K562 (cell line): ENCODE measurements at regions not wholly inside any gene's neighbourhood (a gene's known extent, or its start where the extent isn't known, plus 50 kb on each side); places are given as distances from the start of the nearest gene placed in this dataset.

Experiments
- ATF1 ChIP-seq, 2 experiments: fragments of 450-650 bp in 1 of 2; IDR thresholded peaks; 2 replicates each; pipeline ENCODE4 v1.6.1; 2016; ENCODE audit warnings: missing compliant biosample characterization in 1 of 2, missing genetic modification characterization in 1 of 2
- CREB3L1 ChIP-seq: fragments of 450-650 bp; IDR thresholded peaks from 2 replicates; pipeline ENCODE4 v1.6.1; 2014; ENCODE audit warnings: low read depth, mild to moderate bottlenecking, moderate library complexity, borderline replicate concordance
- HDGF ChIP-seq: fragments of 450-650 bp; IDR thresholded peaks from 2 replicates; pipeline ENCODE4 v1.6.1; 2016
- MTA1 ChIP-seq: fragments of 450-650 bp; IDR thresholded peaks from 2 replicates; pipeline ENCODE4 v1.6.1; 2017; ENCODE audit warnings: borderline replicate concordance
- NCOA1 ChIP-seq: fragments of 450-650 bp; IDR thresholded peaks from 2 replicates; pipeline ENCODE4 v1.6.1; 2016; ENCODE audit warnings: low read depth
- SIN3A ChIP-seq, 2 experiments: fragments of 150-350 bp in 1 of 2; IDR thresholded peaks; 2 replicates each; pipeline ENCODE4 v1.6.1; 2011 to 2016; ENCODE audit warnings: borderline replicate concordance in 2 of 2, low read depth in 2 of 2, low read length in 2 of 2, mild to moderate bottlenecking in 2 of 2, moderate library complexity in 2 of 2; ENCODE audit not compliant: control insufficient read depth in 1 of 2
- TFAM ChIP-seq: fragments of 250-450 bp; sonication (Bioruptor Pico); conservative IDR thresholded peaks from 2 replicates; pipeline ENCODE4 v1.5.0; 2021; ENCODE audit warnings: mild to moderate bottlenecking, moderate library complexity
- ZNF274 ChIP-seq: IDR thresholded peaks from 2 replicates; pipeline ENCODE4 v1.6.1; 2011; ENCODE audit warnings: low read depth, mild to moderate bottlenecking, low read length, moderate library complexity, borderline replicate concordance
- ZNF384 ChIP-seq: IDR thresholded peaks from 2 replicates; pipeline ENCODE4 v1.6.1; 2012; ENCODE audit warnings: low read depth, low read length, improper control_type of control experiment
- ZNF707 ChIP-seq: fragments of 250-450 bp; sonication (Bioruptor Pico); conservative IDR thresholded peaks from 2 replicates; pipeline ENCODE4 v1.8.0; 2022; ENCODE audit warnings: inconsistent platforms, mild to moderate bottlenecking, moderate library complexity
- TF ChIP-seq, protein P1 (sequence below), 3 experiments: IDR thresholded peaks in 2 of 3; conservative IDR thresholded peaks in 1 of 3; 2 replicates each; pipeline ENCODE4 v1.5.1; 2011 to 2012; ENCODE audit warnings: low read length in 3 of 3, mild to moderate bottlenecking in 3 of 3, control low read depth in 2 of 3, improper control_type of control experiment in 1 of 3, inconsistent platforms in 1 of 3, low read depth in 1 of 3, mixed read lengths in 1 of 3, moderate library complexity in 1 of 3; ENCODE audit not compliant: insufficient read depth in 2 of 3
- TF ChIP-seq, protein P2 (sequence below), 2 experiments: fragments of 450-650 bp; IDR thresholded peaks; 2 replicates each; pipeline ENCODE4 v1.6.1; 2018; ENCODE audit warnings: mild to moderate bottlenecking in 2 of 2, low read depth in 1 of 2; ENCODE audit not compliant: partially characterized antibody in 2 of 2
- TF ChIP-seq, protein P3 (sequence below), 2 experiments: fragments of 450-650 bp in 1 of 2; sonication (generic) in 1 of 2; formaldehyde crosslinking; conservative IDR thresholded peaks; 2 replicates each; pipeline versions ENCODE4 v1.4.0 to v1.8.1; 2020 to 2022; ENCODE audit warnings: mild to moderate bottlenecking in 1 of 2, missing genetic modification reagents in 1 of 2

- TF ChIP-seq TFAM (CRISPR knock-in tag) = no peak
- TF ChIP-seq HDGF = no peak
- TF ChIP-seq, protein P1, sequence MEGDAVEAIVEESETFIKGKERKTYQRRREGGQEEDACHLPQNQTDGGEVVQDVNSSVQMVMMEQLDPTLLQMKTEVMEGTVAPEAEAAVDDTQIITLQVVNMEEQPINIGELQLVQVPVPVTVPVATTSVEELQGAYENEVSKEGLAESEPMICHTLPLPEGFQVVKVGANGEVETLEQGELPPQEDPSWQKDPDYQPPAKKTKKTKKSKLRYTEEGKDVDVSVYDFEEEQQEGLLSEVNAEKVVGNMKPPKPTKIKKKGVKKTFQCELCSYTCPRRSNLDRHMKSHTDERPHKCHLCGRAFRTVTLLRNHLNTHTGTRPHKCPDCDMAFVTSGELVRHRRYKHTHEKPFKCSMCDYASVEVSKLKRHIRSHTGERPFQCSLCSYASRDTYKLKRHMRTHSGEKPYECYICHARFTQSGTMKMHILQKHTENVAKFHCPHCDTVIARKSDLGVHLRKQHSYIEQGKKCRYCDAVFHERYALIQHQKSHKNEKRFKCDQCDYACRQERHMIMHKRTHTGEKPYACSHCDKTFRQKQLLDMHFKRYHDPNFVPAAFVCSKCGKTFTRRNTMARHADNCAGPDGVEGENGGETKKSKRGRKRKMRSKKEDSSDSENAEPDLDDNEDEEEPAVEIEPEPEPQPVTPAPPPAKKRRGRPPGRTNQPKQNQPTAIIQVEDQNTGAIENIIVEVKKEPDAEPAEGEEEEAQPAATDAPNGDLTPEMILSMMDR (IDR thresholded peaks at IDR 0.05 in 2 of 3, conservative IDR thresholded peaks at IDR 0.05 in 1 of 3; ENCODE audit: insufficient read depth in 2 of 3, low read depth in 1 of 3, low read length in 3 of 3) = no peak
- no peak for TF ChIP-seq CREB3L1
- TF ChIP-seq, protein P2, sequence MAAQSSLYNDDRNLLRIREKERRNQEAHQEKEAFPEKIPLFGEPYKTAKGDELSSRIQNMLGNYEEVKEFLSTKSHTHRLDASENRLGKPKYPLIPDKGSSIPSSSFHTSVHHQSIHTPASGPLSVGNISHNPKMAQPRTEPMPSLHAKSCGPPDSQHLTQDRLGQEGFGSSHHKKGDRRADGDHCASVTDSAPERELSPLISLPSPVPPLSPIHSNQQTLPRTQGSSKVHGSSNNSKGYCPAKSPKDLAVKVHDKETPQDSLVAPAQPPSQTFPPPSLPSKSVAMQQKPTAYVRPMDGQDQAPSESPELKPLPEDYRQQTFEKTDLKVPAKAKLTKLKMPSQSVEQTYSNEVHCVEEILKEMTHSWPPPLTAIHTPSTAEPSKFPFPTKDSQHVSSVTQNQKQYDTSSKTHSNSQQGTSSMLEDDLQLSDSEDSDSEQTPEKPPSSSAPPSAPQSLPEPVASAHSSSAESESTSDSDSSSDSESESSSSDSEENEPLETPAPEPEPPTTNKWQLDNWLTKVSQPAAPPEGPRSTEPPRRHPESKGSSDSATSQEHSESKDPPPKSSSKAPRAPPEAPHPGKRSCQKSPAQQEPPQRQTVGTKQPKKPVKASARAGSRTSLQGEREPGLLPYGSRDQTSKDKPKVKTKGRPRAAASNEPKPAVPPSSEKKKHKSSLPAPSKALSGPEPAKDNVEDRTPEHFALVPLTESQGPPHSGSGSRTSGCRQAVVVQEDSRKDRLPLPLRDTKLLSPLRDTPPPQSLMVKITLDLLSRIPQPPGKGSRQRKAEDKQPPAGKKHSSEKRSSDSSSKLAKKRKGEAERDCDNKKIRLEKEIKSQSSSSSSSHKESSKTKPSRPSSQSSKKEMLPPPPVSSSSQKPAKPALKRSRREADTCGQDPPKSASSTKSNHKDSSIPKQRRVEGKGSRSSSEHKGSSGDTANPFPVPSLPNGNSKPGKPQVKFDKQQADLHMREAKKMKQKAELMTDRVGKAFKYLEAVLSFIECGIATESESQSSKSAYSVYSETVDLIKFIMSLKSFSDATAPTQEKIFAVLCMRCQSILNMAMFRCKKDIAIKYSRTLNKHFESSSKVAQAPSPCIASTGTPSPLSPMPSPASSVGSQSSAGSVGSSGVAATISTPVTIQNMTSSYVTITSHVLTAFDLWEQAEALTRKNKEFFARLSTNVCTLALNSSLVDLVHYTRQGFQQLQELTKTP (IDR thresholded peaks at IDR 0.05; ENCODE audit: low read depth in 1 of 2, partially characterized antibody in 2 of 2) = no peak
- no peak for TF ChIP-seq ATF1 (CRISPR knock-in tag; IDR thresholded peaks at IDR 0.05)
- no peak for TF ChIP-seq ATF1 (tag; IDR thresholded peaks at IDR 0.05)
- TF ChIP-seq NCOA1 = no peak
- TF ChIP-seq ZNF384 = no peak
- TF ChIP-seq, protein P3, sequence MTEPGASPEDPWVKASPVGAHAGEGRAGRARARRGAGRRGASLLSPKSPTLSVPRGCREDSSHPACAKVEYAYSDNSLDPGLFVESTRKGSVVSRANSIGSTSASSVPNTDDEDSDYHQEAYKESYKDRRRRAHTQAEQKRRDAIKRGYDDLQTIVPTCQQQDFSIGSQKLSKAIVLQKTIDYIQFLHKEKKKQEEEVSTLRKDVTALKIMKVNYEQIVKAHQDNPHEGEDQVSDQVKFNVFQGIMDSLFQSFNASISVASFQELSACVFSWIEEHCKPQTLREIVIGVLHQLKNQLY (CRISPR knock-in tag; conservative IDR thresholded peaks at IDR 0.05) = no peak
- no peak for TF ChIP-seq ZNF707
- TF ChIP-seq ZNF274 = no peak
- no peak for TF ChIP-seq MTA1
- no peak for TF ChIP-seq SIN3A (IDR thresholded peaks at IDR 0.05; ENCODE audit: borderline replicate concordance in 2 of 2, control insufficient read depth in 1 of 2, low read depth in 2 of 2, low read length in 2 of 2)
Measured at GRCh38 chrX:38473701-38474100, 87.6 kb upstream of the TSPAN7 start.
